GM23338 (cell line): ENCODE measurements at regions not wholly inside any gene's neighbourhood (a gene's known extent, or its start where the extent isn't known, plus 50 kb on each side); places are given as distances from the start of the nearest gene placed in this dataset.

ENCODE experiments used
- ATAC-seq: fragments of 200-7000 bp; cut with Tn5 transposase; 3 replicates; pipeline ENCODE4 v1.9.1; 2020
- DNase-seq: peaks from one replicate; pipeline ENCODE4 v3.0.0-alpha.2; 2015; ENCODE audit warnings: low spot score
- H2AFZ ChIP-seq: fragments of 200-600 bp; sonication (generic); 2 replicates; pipeline ENCODE4 v1.8.0; 2016; ENCODE audit warnings: antibody characterized with exemption, mild to moderate bottlenecking, moderate library complexity
- H3F3A ChIP-seq: fragments of 200-600 bp; sonication (generic); replicated peaks from 2 replicates; pipeline ENCODE4 v1.8.0; 2017; ENCODE audit warnings: antibody characterized with exemption, mixed run types, low read depth
- H3K27ac ChIP-seq: fragments of 200-600 bp; sonication (generic); 2 replicates; pipeline ENCODE4 v1.6.1; 2016; ENCODE audit warnings: low read depth
- H3K27me3 ChIP-seq: fragments of 200-600 bp; sonication (generic); 2 replicates; pipeline ENCODE4 v1.8.0; 2016; ENCODE audit warnings: mild to moderate bottlenecking, mixed run types, moderate library complexity; ENCODE audit not compliant: insufficient read depth
- H3K36me3 ChIP-seq: fragments of 200-600 bp; sonication (generic); 2 replicates; pipeline ENCODE4 v1.8.0; 2016; ENCODE audit warnings: mild to moderate bottlenecking; ENCODE audit not compliant: insufficient read depth
- H3K4me1 ChIP-seq: fragments of 200-600 bp; sonication (generic); 2 replicates; pipeline ENCODE4 v1.8.0; 2016; ENCODE audit warnings: mild to moderate bottlenecking, moderate library complexity; ENCODE audit not compliant: insufficient read depth
- H3K4me2 ChIP-seq: fragments of 200-600 bp; sonication (generic); 2 replicates; pipeline ENCODE4 v1.7.1; 2017; ENCODE audit warnings: mixed run types
- H3K4me3 ChIP-seq: fragments of 200-600 bp; sonication (generic); 2 replicates; pipeline ENCODE4 v1.6.1; 2016; ENCODE audit warnings: mixed run types
- H3K79me2 ChIP-seq: fragments of 200-600 bp; sonication (generic); replicated peaks from 2 replicates; pipeline ENCODE4 v1.8.0; 2017; ENCODE audit warnings: mild to moderate bottlenecking; ENCODE audit not compliant: insufficient read depth
- H3K9me2 ChIP-seq: fragments of 200-600 bp; sonication (generic); 2 replicates; pipeline ENCODE4 v1.8.0; 2017; ENCODE audit not compliant: insufficient read depth
- H4K20me1 ChIP-seq: fragments of 200-600 bp; sonication (generic); replicated peaks from 2 replicates; pipeline ENCODE4 v1.8.0; 2017; ENCODE audit warnings: mild to moderate bottlenecking; ENCODE audit not compliant: insufficient read depth
- H3K27ac Mint-ChIP-seq: 2 replicates; pipeline ENCODE4 v1.8.0; 2020; ENCODE audit warnings: inconsistent platforms, mild to moderate bottlenecking, moderate library complexity, mixed read lengths
- H3K27me3 Mint-ChIP-seq: 3 replicates; pipeline ENCODE4 v1.8.0; 2022; ENCODE audit warnings: low read depth, mild to moderate bottlenecking, moderate library complexity, mixed read lengths, inconsistent platforms; ENCODE audit not compliant: insufficient read depth, poor library complexity
- H3K36me3 Mint-ChIP-seq: 3 replicates; pipeline ENCODE4 v1.8.0; 2021; ENCODE audit warnings: low read depth, mild to moderate bottlenecking, inconsistent platforms, moderate library complexity, mixed read lengths
- H3K4me1 Mint-ChIP-seq: 3 replicates; pipeline ENCODE4 v1.8.0; 2020; ENCODE audit warnings: mild to moderate bottlenecking, inconsistent platforms, mixed read lengths
- H3K4me3 Mint-ChIP-seq: 3 replicates; pipeline ENCODE4 v1.8.0; 2021; ENCODE audit warnings: moderate library complexity, mild to moderate bottlenecking, inconsistent platforms, mixed read lengths
- H3K9me3 Mint-ChIP-seq: 3 replicates; pipeline ENCODE4 v1.8.0; 2020; ENCODE audit warnings: moderate library complexity, mild to moderate bottlenecking, inconsistent platforms, mixed read lengths
- CREB1 ChIP-seq: fragments of 250-450 bp; sonication (Bioruptor Pico); IDR thresholded peaks from 2 replicates; pipeline ENCODE4 v1.5.0; 2020; ENCODE audit warnings: low read depth, mild to moderate bottlenecking, moderate library complexity
- CTCF ChIP-seq, 2 experiments: fragments of 200-600 bp in 1 of 2; sonication (generic) in 1 of 2; conservative IDR thresholded peaks; 2 replicates each; pipeline versions ENCODE4 v1.5.1 to v1.6.1; 2016 to 2017; ENCODE audit warnings: antibody characterized with exemption in 2 of 2, low read depth in 2 of 2, mild to moderate bottlenecking in 2 of 2, moderate library complexity in 1 of 2
- ETS1 ChIP-seq: IDR thresholded peaks from 2 replicates; pipeline ENCODE4 v1.6.1; 2016; ENCODE audit warnings: antibody characterized with exemption
- EZH2 ChIP-seq: fragments of 200-600 bp; sonication (generic); IDR thresholded peaks from one replicate; pipeline ENCODE4 v1.8.0; 2017; ENCODE audit warnings: antibody characterized with exemption, mild to moderate bottlenecking, low read depth; ENCODE audit not compliant: unreplicated experiment
- EZH2phosphoT487 ChIP-seq: fragments of 200-600 bp; sonication (generic); IDR thresholded peaks from one replicate; pipeline ENCODE4 v1.8.1; 2018; ENCODE audit warnings: antibody characterized with exemption; ENCODE audit not compliant: unreplicated experiment
- JUNB ChIP-seq: IDR thresholded peaks from one replicate; pipeline ENCODE4 v1.6.1; 2016; ENCODE audit warnings: antibody characterized with exemption; ENCODE audit not compliant: unreplicated experiment
- NANOG ChIP-seq: IDR thresholded peaks from 2 replicates; pipeline ENCODE4 v1.6.1; 2016; ENCODE audit warnings: antibody characterized with exemption, borderline replicate concordance
- REST ChIP-seq: IDR thresholded peaks from one replicate; pipeline ENCODE4 v1.6.1; 2018; ENCODE audit warnings: antibody characterized with exemption; ENCODE audit not compliant: unreplicated experiment
- STAT1 ChIP-seq: IDR thresholded peaks from one replicate; pipeline ENCODE4 v1.6.1; 2016; ENCODE audit warnings: antibody characterized with exemption; ENCODE audit not compliant: unreplicated experiment
- ZNF114 ChIP-seq: fragments of 250-450 bp; sonication (Bioruptor Pico); IDR thresholded peaks from 2 replicates; pipeline ENCODE4 v1.5.0; 2020; ENCODE audit warnings: mild to moderate bottlenecking, moderate library complexity
- ZNF331 ChIP-seq: fragments of 250-450 bp; sonication (Bioruptor Pico); IDR thresholded peaks from 2 replicates; pipeline ENCODE4 v1.5.0; 2020; ENCODE audit warnings: low read depth, mild to moderate bottlenecking, moderate library complexity

- TF ChIP-seq EZH2phosphoT487, result no peak
- TF ChIP-seq ZNF331 (CRISPR knock-in tag), result no peak
- Mint-ChIP-seq H3K4me1 (no peaks in the 10 kb centered on the region), H3K9me3 (no peaks in the 10 kb centered on the region), H3K4me3 (no peak overlapping the region), H3K36me3 (no peaks in the 10 kb centered on the region), H3K27ac (no peak overlapping the region; the same call in 1 of the 2 replicates), H3K27me3 (peaks cover 10% of the 10 kb centered on the region)
- H3F3A ChIP-seq, result no peaks in the 10 kb centered on the region
- no peak overlapping the region for H3K27ac ChIP-seq
- no peaks in the 10 kb centered on the region for H3K36me3 ChIP-seq
- no peaks in the 10 kb centered on the region for H3K4me1 ChIP-seq
- DNase-seq (no peak), ATAC-seq (no peak)
- H2AFZ ChIP-seq, result no peak overlapping the region
- no peak overlapping the region for H3K4me2 ChIP-seq
- no peak overlapping the region for H3K4me3 ChIP-seq
- H3K9me2 ChIP-seq, result no peaks in the 10 kb centered on the region
- no peaks in the 10 kb centered on the region for H3K79me2 ChIP-seq
- no peaks in the 10 kb centered on the region for H4K20me1 ChIP-seq
- H3K27me3 ChIP-seq, result no peaks in the 10 kb centered on the region
Observed at GRCh38 chr7:36018816-36019484, 134.1 kb upstream of the EEPD1 start.

- DNase-seq (no peak), ATAC-seq (no peak)
- Mint-ChIP-seq H3K27ac (no peak overlapping the region), H3K27me3 (peaks cover 8% of the 10 kb centered on the region), H3K9me3 (no peaks in the 10 kb centered on the region), H3K4me1 (no peaks in the 10 kb centered on the region), H3K4me3 (no peak overlapping the region), H3K36me3 (no peaks in the 10 kb centered on the region)
- Histone ChIP-seq H3K9me2 (no peaks in the 10 kb centered on the region), H3K4me3 (no peak overlapping the region), H3K27me3 (no peaks in the 10 kb centered on the region), H3K4me2 (no peak overlapping the region), H3F3A (no peaks in the 10 kb centered on the region), H3K4me1 (no peaks in the 10 kb centered on the region), H3K27ac (no peak overlapping the region), H2AFZ (no peak overlapping the region), H4K20me1 (no peaks in the 10 kb centered on the region), H3K79me2 (no peaks in the 10 kb centered on the region), H3K36me3 (no peaks in the 10 kb centered on the region)
- TF ChIP-seq NANOG, result no peak
- TF ChIP-seq ZNF114 (CRISPR knock-in tag), result no peak
- no peak for TF ChIP-seq EZH2
- TF ChIP-seq STAT1, result no peak
- TF ChIP-seq ETS1, result no peak
- TF ChIP-seq CREB1 (CRISPR knock-in tag), result no peak
- TF ChIP-seq EZH2phosphoT487, result no peak
- no peak for TF ChIP-seq ZNF331 (CRISPR knock-in tag)
Observed at GRCh38 chr7:36019538-36019937, 133.5 kb upstream of the EEPD1 start.

- no peaks in the 10 kb centered on the region for H3K79me2 ChIP-seq
- Mint-ChIP-seq H3K27me3 (peaks cover 8% of the 10 kb centered on the region), H3K9me3 (no peaks in the 10 kb centered on the region), H3K4me1 (no peaks in the 10 kb centered on the region), H3K4me3 (no peak overlapping the region), H3K27ac (no peak overlapping the region), H3K36me3 (no peaks in the 10 kb centered on the region)
- H3K4me3 ChIP-seq, result no peak overlapping the region
- H3K27me3 ChIP-seq, result no peaks in the 10 kb centered on the region
- H4K20me1 ChIP-seq, result no peaks in the 10 kb centered on the region
- peaks cover 3% of the 10 kb centered on the region; the same call in 1 of the 2 replicates for H3K4me1 ChIP-seq
- DNase-seq, result no peak
- no peak overlapping the region for H3K27ac ChIP-seq
- ATAC-seq, result no peak
- no peak overlapping the region for H3K4me2 ChIP-seq
- H3F3A ChIP-seq, result no peaks in the 10 kb centered on the region
- no peak overlapping the region for H2AFZ ChIP-seq
- H3K36me3 ChIP-seq, result no peaks in the 10 kb centered on the region
- no peaks in the 10 kb centered on the region for H3K9me2 ChIP-seq
- TF ChIP-seq EZH2phosphoT487 (no peak), ZNF331 (CRISPR knock-in tag) (no peak), CTCF (conservative IDR thresholded peaks at IDR 0.05; ENCODE audit: low read depth in 2 of 2) (no peak), REST (no peak), EZH2 (no peak), JUNB (no peak), NANOG (no peak), ETS1 (no peak)
Observed at GRCh38 chr7:36019980-36020379, 133.1 kb upstream of the EEPD1 start.
